Sigmoid colon (tissue), 6 donors: ENCODE measurements at regions not wholly inside any gene's neighbourhood (a gene's known extent, or its start where the extent isn't known, plus 50 kb on each side); places are given as distances from the start of the nearest gene placed in this dataset.

Experiments
- DNase-seq: peaks from one replicate; pipeline ENCODE4 v3.0.0-alpha.2; 2019
- H3K27ac ChIP-seq, 4 donors: fragments of 200-600 bp; sonication (generic); one replicate each; pipeline ENCODE4 v1.5.1; 2016 to 2019; ENCODE audit warnings: mild to moderate bottlenecking in 1 of 4
- H3K27me3 ChIP-seq, 3 donors: fragments of 200-600 bp; sonication (generic); one replicate each; pipeline ENCODE4 v1.5.1; 2019; ENCODE audit warnings: mild to moderate bottlenecking in 1 of 3
- H3K36me3 ChIP-seq, 4 donors: fragments of 200-600 bp; sonication (generic); one replicate each; pipeline ENCODE4 v1.5.1; 2016 to 2019
- H3K4me1 ChIP-seq, 4 donors: fragments of 200-600 bp; sonication (generic); one replicate each; pipeline ENCODE4 v1.5.1; 2017 to 2019
- H3K4me3 ChIP-seq, 4 donors: fragments of 200-600 bp; sonication (generic); one replicate each; pipeline ENCODE4 v1.5.1; 2017 to 2019; ENCODE audit warnings: mild to moderate bottlenecking in 2 of 4, moderate library complexity in 1 of 4
- H3K9me3 ChIP-seq, 4 donors: fragments of 200-600 bp in 3 of 4; sonication (generic) in 3 of 4; one replicate each; pipeline versions ENCODE4 v1.5.1 to v1.6.1; 2013 to 2019
- CTCF ChIP-seq, 4 experiments: fragments of 450-650 bp in 3 of 4; fragments of 200-600 bp in 1 of 4; IDR thresholded peaks; one replicate each; pipeline ENCODE4 v1.5.1; 2016 to 2019; ENCODE audit warnings: antibody characterized with exemption in 4 of 4, mild to moderate bottlenecking in 3 of 4, moderate library complexity in 2 of 4
- EP300 ChIP-seq, 4 donors: sonication (generic); formaldehyde crosslinking; IDR thresholded peaks; one replicate each; pipeline ENCODE4 v1.6.1; 2017; ENCODE audit warnings: antibody characterized with exemption in 4 of 4
- POLR2A ChIP-seq, 2 donors: fragments of 450-650 bp; IDR thresholded peaks; one replicate each; pipeline ENCODE4 v1.6.1; 2016; ENCODE audit warnings: antibody characterized with exemption in 2 of 2, mild to moderate bottlenecking in 2 of 2, moderate library complexity in 2 of 2
- POLR2AphosphoS5 ChIP-seq, 4 donors: sonication (generic); formaldehyde crosslinking; IDR thresholded peaks; one replicate each; pipeline ENCODE4 v1.6.1; 2017; ENCODE audit warnings: antibody characterized with exemption in 4 of 4
- WGBS, 2 donors: extraction: QIAGEN DNeasy Blood & Tissue Kit; methylation state at CpG; one replicate each; pipeline ENCODE4 v1.1.7; 2013; 5-methylcytosine and 5-hydroxymethylcytosine counted together
- intact Hi-C: fragments of 100-400 bp; cut with DNase I; formaldehyde crosslinking; loops from one replicate; pipeline ENCODE4 v1.15.1; 2023
- donor health status: healthy with polysubstance abuse.
- donor health status: healthy.

GRCh38 chr3:83034806-83035703 lies 1273.6 kb upstream of the GBE1 start:
- H3K4me1 ChIP-seq, result no peaks in the 10 kb centered on the region
- H3K4me3 ChIP-seq, result no peak overlapping the region
- DNase-seq, result no peak
- no peaks in the 10 kb centered on the region for H3K36me3 ChIP-seq
- 93 to 94% methylated on average over 16 of the region's 16 CpGs for WGBS, 2 donors
- H3K27me3 ChIP-seq, result no peaks in the 10 kb centered on the region
- TF ChIP-seq POLR2A (IDR thresholded peaks at IDR 0.05) (no peak), POLR2AphosphoS5 (IDR thresholded peaks at IDR 0.05) (no peak), EP300 (IDR thresholded peaks at IDR 0.05) (no peak), CTCF (IDR thresholded peaks at IDR 0.05) (no peak)
- H3K27ac ChIP-seq, result no peak overlapping the region
- intact Hi-C loops, result no loop called here
- H3K9me3 ChIP-seq, result no peaks in the 10 kb centered on the region

GRCh38 chr3:83033133-83033532 lies 1271.7 kb upstream of the GBE1 start:
- H3K9me3 ChIP-seq, result no peaks in the 10 kb centered on the region
- H3K27me3 ChIP-seq, result no peaks in the 10 kb centered on the region
- H3K27ac ChIP-seq, result no peak overlapping the region
- no peak for TF ChIP-seq POLR2AphosphoS5 (IDR thresholded peaks at IDR 0.05)
- TF ChIP-seq EP300 (IDR thresholded peaks at IDR 0.05), result no peak
- TF ChIP-seq POLR2A (IDR thresholded peaks at IDR 0.05), result no peak
- TF ChIP-seq CTCF (IDR thresholded peaks at IDR 0.05), result no peak
- DNase-seq, result no peak
- no peaks in the 10 kb centered on the region for H3K36me3 ChIP-seq
- H3K4me1 ChIP-seq, result no peaks in the 10 kb centered on the region
- no peak overlapping the region for H3K4me3 ChIP-seq
- intact Hi-C loops, result no loop called here

GRCh38 chr3:83023086-83023485 lies 1261.6 kb upstream of the GBE1 start:
- Histone ChIP-seq H3K36me3 (no peaks in the 10 kb centered on the region), H3K9me3 (no peaks in the 10 kb centered on the region), H3K27me3 (no peaks in the 10 kb centered on the region), H3K4me3 (no peak overlapping the region), H3K27ac (no peak overlapping the region), H3K4me1 (no peaks in the 10 kb centered on the region)
- no peak for TF ChIP-seq POLR2A (IDR thresholded peaks at IDR 0.05)
- no peak for TF ChIP-seq POLR2AphosphoS5 (IDR thresholded peaks at IDR 0.05)
- TF ChIP-seq EP300 (IDR thresholded peaks at IDR 0.05), result no peak
- TF ChIP-seq CTCF (IDR thresholded peaks at IDR 0.05), result no peak
- 69 to 77% methylated on average over 3 of the region's 3 CpGs for WGBS, 2 donors
- intact Hi-C loops, result no loop called here
- no peak for DNase-seq

DNA sequence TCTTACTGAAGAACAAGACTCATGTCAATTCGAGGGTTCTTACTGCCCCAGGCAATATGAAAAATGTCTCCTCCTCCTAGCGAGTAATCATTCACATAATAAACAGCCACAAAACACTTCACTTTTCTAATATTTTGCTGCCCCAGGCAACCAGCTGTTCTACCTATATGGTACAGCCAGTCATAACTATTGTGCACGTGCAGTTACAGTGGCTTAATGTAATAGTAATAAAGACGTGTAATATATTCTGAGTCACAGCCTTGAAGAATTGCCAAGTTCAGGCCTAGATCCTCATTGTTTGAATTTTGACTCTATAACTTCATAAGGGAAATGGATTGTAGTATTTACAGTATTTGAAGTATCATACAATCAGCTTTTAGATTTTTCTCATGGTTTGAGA lies 1250.0 kb upstream of the GBE1 start:
- Histone ChIP-seq H3K36me3 (no peaks in the 10 kb centered on the region), H3K27me3 (no peaks in the 10 kb centered on the region), H3K4me3 (no peak overlapping the region), H3K27ac (no peak overlapping the region), H3K9me3 (no peaks in the 10 kb centered on the region), H3K4me1 (no peaks in the 10 kb centered on the region)
- no peak for DNase-seq
- TF ChIP-seq EP300 (IDR thresholded peaks at IDR 0.05), result no peak
- no peak for TF ChIP-seq CTCF (IDR thresholded peaks at IDR 0.05)
- TF ChIP-seq POLR2A (IDR thresholded peaks at IDR 0.05), result no peak
- no peak for TF ChIP-seq POLR2AphosphoS5 (IDR thresholded peaks at IDR 0.05)
- WGBS, 2 donors, result 51 to 72% methylated on average over 4 of the region's 4 CpGs
- intact Hi-C loops, result no loop called here

DNA sequence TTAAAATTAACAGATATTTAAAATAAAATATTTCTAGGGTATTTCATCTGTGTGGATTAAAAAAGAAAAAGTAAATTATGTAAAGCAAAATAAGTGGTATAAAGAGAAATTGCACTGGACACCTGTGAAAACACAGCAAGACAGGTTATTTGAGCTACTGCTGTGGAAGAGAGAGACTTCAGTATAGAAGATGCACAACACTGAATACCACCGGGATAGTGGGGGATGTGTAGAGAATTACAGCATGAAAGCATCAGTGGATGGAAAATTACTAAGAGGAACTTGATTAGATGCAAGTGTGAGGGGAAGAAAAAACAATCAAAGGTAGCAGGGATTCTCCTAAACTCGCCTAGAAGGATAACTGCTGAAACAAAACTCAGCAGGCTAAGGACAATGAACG lies 1242.5 kb upstream of the GBE1 start:
- Histone ChIP-seq H3K27ac (no peak overlapping the region), H3K4me1 (no peaks in the 10 kb centered on the region), H3K9me3 (no peaks in the 10 kb centered on the region), H3K27me3 (no peaks in the 10 kb centered on the region), H3K36me3 (no peaks in the 10 kb centered on the region), H3K4me3 (no peak overlapping the region)
- TF ChIP-seq POLR2A (IDR thresholded peaks at IDR 0.05) (no peak), CTCF (IDR thresholded peaks at IDR 0.05) (no peak), POLR2AphosphoS5 (IDR thresholded peaks at IDR 0.05) (no peak), EP300 (IDR thresholded peaks at IDR 0.05) (no peak)
- DNase-seq, result no peak
- intact Hi-C loops, result no loop called here
- WGBS, 2 donors, result 55 to 64% methylated on average over 3 of the region's 3 CpGs
